Ureter (tissue), 1 donor: ENCODE measurements at regions not wholly inside any gene's neighbourhood (a gene's known extent, or its start where the extent isn't known, plus 50 kb on each side); places are given as distances from the start of the nearest gene placed in this dataset.

Experiments used
- DNase-seq: peaks from one replicate; pipeline ENCODE4 v3.0.0-alpha.2; 2020; ENCODE audit warnings: low spot score
- donor health status: DM: yes; HTN: yes; CAD: no.

DNA sequence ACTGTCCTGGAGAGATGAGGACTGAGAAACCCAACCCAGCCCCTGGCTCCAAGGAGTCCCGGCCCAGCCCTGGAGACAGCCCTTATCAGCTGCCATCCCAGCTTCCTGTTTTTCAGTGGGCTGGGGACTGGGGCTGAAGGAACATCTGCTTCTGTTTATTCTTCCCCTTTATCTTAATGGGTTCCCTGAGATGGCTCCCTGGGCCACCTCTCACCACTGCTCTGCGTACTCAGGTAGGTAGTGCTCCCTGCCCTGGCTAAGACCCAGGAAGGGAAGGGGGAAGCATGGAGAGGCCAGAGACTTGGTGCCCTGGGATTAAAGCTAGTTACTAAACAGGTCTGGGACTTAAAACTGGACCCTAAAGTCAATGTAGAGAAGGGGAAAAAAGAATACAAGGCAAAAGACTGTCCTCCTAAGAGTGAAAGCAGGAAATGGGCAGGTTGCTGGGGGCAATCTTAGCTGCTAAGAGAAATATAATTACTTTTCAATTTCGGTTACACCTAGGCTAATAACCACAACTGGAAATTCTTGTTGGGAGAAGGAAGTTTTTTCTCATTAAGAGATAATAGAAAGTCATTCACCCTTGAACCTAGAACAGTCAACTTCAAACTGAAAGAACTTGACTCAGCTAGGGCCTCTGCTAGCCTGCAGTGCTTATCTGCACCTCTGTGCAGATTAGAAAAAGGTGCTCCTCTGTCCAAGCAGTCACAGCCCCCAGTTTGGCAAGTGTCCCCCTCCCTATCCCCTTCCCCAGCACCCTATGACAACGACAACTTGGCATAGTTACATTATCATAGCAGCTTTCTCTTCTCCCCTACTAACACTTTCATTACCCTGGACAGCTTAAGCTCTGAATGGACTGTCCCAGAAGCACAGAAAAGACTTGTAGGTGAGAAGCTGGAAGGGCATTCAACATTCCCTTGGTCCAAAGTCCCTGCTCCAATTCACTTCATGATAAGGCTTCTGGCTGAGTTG is 65.6 kb upstream of the KDM7A start:
- DNase-seq, result no peak

- no peak for DNase-seq
Observed at GRCh38 chr7:140239653-140239935, 62.8 kb upstream of the KDM7A start.

- peak; percentile 62 for DNase-seq
Observed at GRCh38 chr7:140238778-140239652, 62.2 kb upstream of the KDM7A start.

- no peak for DNase-seq
Observed at GRCh38 chr7:140237390-140237789, 60.6 kb upstream of the KDM7A start.

- DNase-seq, result no peak
Observed at GRCh38 chr7:140236626-140237025, 59.8 kb upstream of the KDM7A start.

- no peak for DNase-seq
Observed at GRCh38 chr7:140235114-140235513, 58.3 kb upstream of the KDM7A start.

DNA sequence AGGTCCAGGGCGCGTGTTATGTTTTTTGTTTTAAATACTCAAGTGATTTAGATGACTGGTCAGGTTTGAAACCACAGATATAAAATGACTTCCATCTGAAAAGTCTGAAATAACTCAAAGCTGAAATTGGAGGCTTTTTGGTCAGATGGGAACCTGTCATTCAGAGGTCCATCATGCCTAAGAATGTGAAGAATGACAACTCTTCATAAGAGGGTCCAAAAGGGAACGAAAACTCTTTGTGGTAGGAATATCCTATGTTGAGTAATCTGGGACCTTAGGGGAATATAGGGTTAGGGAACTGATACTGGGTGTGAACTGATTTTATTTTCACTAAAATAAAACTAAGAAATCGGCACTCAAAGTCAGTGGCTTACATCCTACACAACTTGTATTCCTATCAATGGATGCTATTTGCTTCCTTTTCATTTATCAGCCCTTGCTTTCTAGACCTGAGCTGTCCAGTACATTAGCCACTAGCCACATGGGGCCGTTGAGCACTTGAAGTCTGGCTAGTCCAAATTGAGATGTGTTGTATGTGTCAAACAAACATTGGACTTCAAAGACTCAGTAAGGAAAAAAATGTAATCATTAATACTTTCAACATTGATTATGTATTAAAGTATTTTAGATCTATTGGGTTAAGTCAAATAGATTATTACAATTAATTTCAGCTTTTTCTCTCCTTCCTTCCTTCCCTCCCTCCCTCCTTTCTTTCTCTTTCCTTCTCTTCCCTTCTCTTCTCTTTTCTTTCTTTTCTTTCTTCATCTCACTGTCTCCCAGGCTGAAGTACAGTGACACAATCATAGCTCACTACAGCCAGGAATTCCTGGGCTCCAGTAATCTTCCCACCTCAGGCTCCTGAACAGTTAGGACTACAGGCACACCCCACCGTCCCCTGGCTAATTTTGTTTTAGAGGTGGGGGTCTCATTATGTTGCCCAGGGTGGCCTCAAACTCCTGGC is 56.5 kb upstream of the KDM7A start:
- no peak for DNase-seq

- DNase-seq, result peak; percentile 52
Observed at GRCh38 chr7:140231771-140232491, 55.1 kb upstream of the KDM7A start.

GRCh38 chr7:140230861-140231770 is 54.3 kb upstream of the KDM7A start:
- peak; percentile 66 for DNase-seq

DNA sequence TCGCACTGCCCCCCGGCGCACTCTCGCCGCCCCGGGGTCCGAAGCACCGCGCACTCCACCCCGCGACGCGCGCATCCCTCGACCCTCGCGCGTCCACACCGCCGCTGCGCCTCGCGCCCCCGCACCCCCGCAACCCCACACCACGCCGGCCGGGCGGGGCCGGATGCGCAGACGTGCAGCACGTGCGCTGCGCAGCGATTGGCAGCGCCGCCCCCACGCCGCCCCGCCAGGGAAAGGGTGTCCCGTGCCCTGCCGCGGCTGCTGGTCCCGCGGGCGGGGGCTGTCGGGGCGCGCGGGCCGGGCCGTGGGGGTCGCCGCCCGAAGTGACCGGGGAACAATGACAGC is 53.7 kb upstream of the KDM7A start:
- peak; percentile 56 for DNase-seq

DNA sequence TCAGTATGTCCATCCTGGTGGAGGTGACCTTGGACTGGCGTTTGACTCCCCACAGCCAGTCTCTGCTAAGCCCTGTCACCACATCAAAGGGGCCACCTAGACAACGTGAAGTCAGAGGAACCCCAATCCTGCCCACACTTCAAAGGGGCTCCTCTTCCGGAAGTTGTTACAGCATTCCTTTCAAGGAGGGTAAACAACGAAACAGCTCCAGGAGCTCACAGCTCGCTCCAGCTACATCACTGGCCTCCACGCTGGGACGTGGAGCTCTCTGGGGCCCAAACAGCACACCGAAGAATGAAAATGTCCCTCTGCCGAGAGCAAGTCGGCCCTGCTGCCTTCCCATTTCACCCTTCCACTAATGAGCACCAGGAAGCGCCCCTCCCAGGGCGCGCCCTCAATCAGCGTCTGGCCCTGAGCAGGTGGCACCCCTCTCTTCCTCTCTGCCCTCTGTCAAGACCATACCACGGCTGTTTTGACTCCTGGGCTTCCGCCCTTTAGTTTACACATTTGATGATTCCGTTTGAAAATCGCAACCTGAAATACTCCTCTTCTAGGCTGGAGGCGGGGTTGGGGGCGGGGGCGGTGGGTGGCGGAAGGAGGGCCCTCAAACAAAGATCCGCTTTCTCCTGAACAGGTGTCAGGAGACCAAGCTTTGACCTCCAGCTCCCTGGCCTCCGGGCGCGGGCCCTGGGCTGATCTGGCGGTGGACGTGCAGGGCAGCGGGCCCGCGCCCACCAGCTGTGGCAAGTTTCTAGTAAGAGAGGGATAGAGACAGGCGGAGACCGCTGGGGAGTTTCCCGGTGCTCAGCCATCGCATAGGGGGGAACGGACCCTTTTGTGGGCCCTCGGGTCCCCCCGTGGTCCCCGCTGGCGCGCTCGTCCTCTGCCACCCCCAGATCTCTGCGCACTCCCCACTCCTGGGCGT is 53.1 kb upstream of the KDM7A start:
- DNase-seq, result peak; percentile 53

DNA sequence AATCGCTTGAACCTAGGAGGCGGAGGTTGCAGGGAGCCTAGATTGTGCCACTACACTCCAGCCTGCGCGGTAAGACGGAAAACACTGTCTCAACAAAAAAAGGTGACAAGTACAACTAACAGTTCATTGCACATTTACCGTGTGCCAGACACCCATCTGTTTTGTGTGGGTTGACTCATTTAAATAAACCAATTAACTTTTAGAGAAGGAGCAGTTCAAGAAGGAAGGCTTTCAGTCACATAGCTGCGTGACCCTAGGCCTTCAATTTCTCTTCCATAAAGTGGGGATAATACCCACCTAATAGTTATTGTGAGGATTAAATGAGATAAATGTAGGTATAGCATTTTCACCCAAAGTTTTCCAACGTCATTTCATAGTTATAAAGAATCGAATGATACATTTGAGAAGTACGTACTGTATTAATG is 52.3 kb upstream of the KDM7A start:
- no peak for DNase-seq
